Progenitor cell of endocrine pancreas (in vitro differentiated cells): ENCODE measurements at regions not wholly inside any gene's neighbourhood (a gene's known extent, or its start where the extent isn't known, plus 50 kb on each side); places are given as distances from the start of the nearest gene placed in this dataset.

ENCODE experiments used
- DNase-seq: peaks from one replicate; pipeline ENCODE4 v3.0.0; 2021; ENCODE audit warnings: low spot score; ENCODE audit not compliant: unreplicated experiment
- H3K27ac Mint-ChIP-seq: 2 replicates; pipeline ENCODE4 v1.8.0; 2021; ENCODE audit warnings: mild to moderate bottlenecking, moderate library complexity, mixed read lengths
- H3K27me3 Mint-ChIP-seq: 2 replicates; pipeline ENCODE4 v1.8.0; 2021; ENCODE audit warnings: mixed read lengths
- H3K36me3 Mint-ChIP-seq: 2 replicates; pipeline ENCODE4 v1.8.0; 2022; ENCODE audit warnings: mixed read lengths; ENCODE audit not compliant: insufficient read depth
- H3K4me1 Mint-ChIP-seq: 2 replicates; pipeline ENCODE4 v1.8.0; 2021; ENCODE audit warnings: low read depth, mixed read lengths
- H3K4me3 Mint-ChIP-seq: 2 replicates; pipeline ENCODE4 v1.8.0; 2021; ENCODE audit warnings: low read depth, mild to moderate bottlenecking, moderate library complexity, mixed read lengths
- H3K9me3 Mint-ChIP-seq: 2 replicates; pipeline ENCODE4 v1.8.0; 2021; ENCODE audit warnings: low read depth, mixed read lengths
- TF ChIP-seq, protein P1 (sequence below): fragments of 200-600 bp; sonication (generic); IDR thresholded peaks from one replicate; pipeline ENCODE4 v1.5.0; 2021; ENCODE audit warnings: antibody characterized with exemption, mild to moderate bottlenecking; ENCODE audit not compliant: unreplicated experiment

DNA sequence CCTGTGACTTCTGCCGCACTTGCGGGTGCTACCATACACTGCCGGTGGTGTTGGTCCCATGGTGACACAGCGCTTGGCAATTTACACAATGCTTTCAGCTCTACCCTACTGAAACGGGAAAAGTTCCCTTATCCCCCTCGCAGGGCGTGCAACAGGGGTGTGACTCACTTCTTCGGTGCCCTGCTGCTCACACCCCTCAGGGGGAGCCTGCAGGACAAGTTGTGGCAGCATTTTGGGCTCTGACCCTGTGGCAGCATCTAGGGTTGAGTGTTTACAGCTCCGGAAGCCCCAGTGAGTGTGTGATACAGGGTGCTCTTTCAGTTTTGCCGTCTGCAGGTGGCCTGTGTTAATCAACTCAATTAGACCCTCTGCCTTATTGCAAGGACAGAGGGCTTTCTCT lies 324.7 kb upstream of the RGMA start:
- no peaks in the 10 kb centered on the region for H3K4me1 Mint-ChIP-seq
- H3K4me3 Mint-ChIP-seq, result no peak overlapping the region
- H3K9me3 Mint-ChIP-seq, result peaks cover 5% of the 10 kb centered on the region
- TF ChIP-seq, protein P1, sequence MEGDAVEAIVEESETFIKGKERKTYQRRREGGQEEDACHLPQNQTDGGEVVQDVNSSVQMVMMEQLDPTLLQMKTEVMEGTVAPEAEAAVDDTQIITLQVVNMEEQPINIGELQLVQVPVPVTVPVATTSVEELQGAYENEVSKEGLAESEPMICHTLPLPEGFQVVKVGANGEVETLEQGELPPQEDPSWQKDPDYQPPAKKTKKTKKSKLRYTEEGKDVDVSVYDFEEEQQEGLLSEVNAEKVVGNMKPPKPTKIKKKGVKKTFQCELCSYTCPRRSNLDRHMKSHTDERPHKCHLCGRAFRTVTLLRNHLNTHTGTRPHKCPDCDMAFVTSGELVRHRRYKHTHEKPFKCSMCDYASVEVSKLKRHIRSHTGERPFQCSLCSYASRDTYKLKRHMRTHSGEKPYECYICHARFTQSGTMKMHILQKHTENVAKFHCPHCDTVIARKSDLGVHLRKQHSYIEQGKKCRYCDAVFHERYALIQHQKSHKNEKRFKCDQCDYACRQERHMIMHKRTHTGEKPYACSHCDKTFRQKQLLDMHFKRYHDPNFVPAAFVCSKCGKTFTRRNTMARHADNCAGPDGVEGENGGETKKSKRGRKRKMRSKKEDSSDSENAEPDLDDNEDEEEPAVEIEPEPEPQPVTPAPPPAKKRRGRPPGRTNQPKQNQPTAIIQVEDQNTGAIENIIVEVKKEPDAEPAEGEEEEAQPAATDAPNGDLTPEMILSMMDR, result no peak
- no peaks in the 10 kb centered on the region for H3K36me3 Mint-ChIP-seq
- no peak for DNase-seq
- peaks cover 52% of the 10 kb centered on the region for H3K27me3 Mint-ChIP-seq
- no peak overlapping the region for H3K27ac Mint-ChIP-seq

DNA sequence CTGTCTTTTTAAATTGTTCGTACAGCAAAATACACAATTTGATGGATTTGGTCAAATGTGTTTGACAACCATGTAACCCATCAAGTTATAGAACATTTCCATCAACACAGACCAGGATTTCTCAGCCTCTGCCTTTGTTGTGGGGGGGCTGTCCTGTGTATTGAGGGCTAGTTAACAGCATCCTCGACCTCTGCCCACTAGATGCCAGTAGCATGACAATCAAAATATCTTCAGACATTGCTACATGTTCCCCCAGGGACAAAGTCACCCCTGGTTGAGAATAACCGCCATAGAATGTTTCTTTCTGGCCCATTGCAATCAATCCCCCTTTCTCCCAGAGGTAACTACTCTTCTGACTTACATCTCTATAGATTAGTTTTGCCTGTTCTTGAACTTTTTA lies 310.1 kb upstream of the RGMA start:
- DNase-seq, result no peak
- H3K4me1 Mint-ChIP-seq, result no peaks in the 10 kb centered on the region
- no peak overlapping the region for H3K4me3 Mint-ChIP-seq
- no peak overlapping the region for H3K27ac Mint-ChIP-seq
- H3K36me3 Mint-ChIP-seq, result no peaks in the 10 kb centered on the region
- no peaks in the 10 kb centered on the region for H3K27me3 Mint-ChIP-seq
- H3K9me3 Mint-ChIP-seq, result peaks cover 32% of the 10 kb centered on the region
- TF ChIP-seq, protein P1, result no peak

DNA sequence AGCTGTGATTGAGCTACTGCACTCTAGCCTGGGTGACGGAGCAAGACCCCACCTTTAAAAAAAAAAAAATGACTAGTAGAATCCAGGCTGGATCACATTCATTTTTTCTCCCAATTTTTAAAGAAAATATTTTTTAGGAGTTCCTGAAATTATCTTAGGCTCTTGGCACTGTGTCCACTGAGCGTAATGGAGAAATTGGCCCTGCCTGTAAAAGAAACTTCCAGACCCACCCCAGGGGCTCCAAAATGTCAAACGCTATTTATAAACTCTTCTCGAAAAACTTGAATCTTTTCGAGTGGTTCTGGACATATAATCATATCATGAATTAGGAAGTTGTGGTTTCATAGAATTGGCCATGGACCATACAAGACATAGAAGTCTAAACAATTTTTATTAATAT lies 300.2 kb upstream of the RGMA start:
- H3K4me3 Mint-ChIP-seq, result no peak overlapping the region
- H3K4me1 Mint-ChIP-seq, result peaks cover 1% of the 10 kb centered on the region
- peaks cover 3% of the 10 kb centered on the region for H3K27me3 Mint-ChIP-seq
- peaks cover 1% of the 10 kb centered on the region for H3K36me3 Mint-ChIP-seq
- H3K9me3 Mint-ChIP-seq, result peaks cover 13% of the 10 kb centered on the region
- H3K27ac Mint-ChIP-seq, result no peak overlapping the region
- TF ChIP-seq, protein P1, result no peak
- DNase-seq, result no peak

DNA sequence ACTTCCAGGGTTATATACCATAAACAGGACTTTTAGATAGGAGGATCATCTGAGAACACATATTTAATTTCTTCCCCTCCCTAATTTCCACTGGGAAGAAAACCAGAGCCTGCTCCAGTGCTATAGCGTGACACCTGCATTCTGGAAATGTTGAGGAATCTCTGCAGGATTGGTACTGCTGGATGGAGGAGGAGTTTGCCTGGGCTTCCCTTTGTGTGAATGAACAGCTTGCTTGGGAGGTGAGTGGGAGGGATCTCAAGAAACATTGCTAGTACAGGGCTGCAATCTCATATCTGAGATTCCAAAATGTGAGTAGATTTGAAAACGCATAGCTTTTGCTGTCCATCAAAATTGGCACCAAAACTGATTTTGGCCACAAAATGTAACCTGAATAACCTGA lies 295.9 kb upstream of the RGMA start:
- H3K9me3 Mint-ChIP-seq, result no peaks in the 10 kb centered on the region
- no peak overlapping the region for H3K27ac Mint-ChIP-seq
- peaks cover 3% of the 10 kb centered on the region for H3K27me3 Mint-ChIP-seq
- H3K4me3 Mint-ChIP-seq, result no peak overlapping the region
- H3K36me3 Mint-ChIP-seq, result no peaks in the 10 kb centered on the region
- no peak for DNase-seq
- H3K4me1 Mint-ChIP-seq, result peaks cover 22% of the 10 kb centered on the region
- TF ChIP-seq, protein P1, result no peak

DNA sequence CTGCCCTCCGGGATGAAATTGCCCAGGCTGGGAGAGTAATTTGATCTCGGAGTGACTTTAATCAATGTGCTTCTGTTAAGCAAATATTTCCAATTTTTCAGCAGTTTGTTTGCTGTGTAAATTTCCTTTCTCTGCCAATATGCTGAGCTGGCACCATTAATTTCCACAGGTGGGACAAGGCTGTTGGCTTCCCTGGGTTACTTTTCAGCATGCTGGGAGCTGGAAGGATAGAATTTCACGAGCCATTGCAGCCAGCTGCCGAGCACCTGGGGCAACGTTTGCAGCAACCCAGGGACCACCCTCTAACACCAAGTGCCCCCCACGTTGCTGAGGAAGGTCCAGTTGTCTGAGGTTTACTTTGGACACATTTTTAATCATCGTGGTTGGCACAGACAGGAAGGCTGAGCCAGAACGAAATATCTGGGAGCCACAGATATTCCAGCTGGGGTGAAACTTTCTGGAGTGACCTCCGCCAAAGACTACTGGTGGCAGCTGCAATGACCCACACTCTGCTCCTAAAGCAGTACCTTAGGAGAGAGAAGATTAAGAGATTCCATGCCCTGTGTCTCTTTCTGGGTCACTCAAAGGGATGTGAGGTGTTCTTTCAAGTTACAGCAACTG lies 293.3 kb upstream of the RGMA start:
- Mint-ChIP-seq H3K9me3 (no peaks in the 10 kb centered on the region), H3K27me3 (peaks cover 4% of the 10 kb centered on the region), H3K36me3 (no peaks in the 10 kb centered on the region), H3K4me3 (no peak overlapping the region), H3K27ac (no peak overlapping the region), H3K4me1 (peaks cover 22% of the 10 kb centered on the region)
- DNase-seq, result no peak
- TF ChIP-seq, protein P1, result no peak
